Lung (tissue), 11 donors: ENCODE measurements at regions not wholly inside any gene's neighbourhood (a gene's known extent, or its start where the extent isn't known, plus 50 kb on each side); places are given as distances from the start of the nearest gene placed in this dataset.
A peak's percentile ranks its signal among the peaks of the same experiment; 100 is the strongest.

Experiments used
- ATAC-seq: fragments of 200-7000 bp; cut with Tn5 transposase; one replicate; pipeline ENCODE4 v1.9.1; 2020; ENCODE audit warnings: moderate number of reproducible peaks; ENCODE audit not compliant: insufficient read depth, low FRiP score
- DNase-seq, 3 donors: peaks; one replicate each; pipeline ENCODE4 v3.0.0-alpha.2; 2013 to 2017
- H3K27ac ChIP-seq, 2 donors: one replicate each; pipeline ENCODE4 v1.5.1; 2013; ENCODE audit warnings: mild to moderate bottlenecking in 2 of 2, moderate library complexity in 2 of 2, control low read depth in 1 of 2, inconsistent platforms in 1 of 2, low read depth in 1 of 2, low read length in 1 of 2
- H3K27me3 ChIP-seq, 3 donors: one replicate each; pipeline ENCODE4 v1.5.1; 2013; ENCODE audit warnings: low read length in 2 of 3; ENCODE audit not compliant: control insufficient read depth in 3 of 3, insufficient read depth in 3 of 3
- H3K36me3 ChIP-seq, 4 donors: one replicate each; pipeline ENCODE4 v1.5.1; 2013; ENCODE audit warnings: low read length in 4 of 4, mild to moderate bottlenecking in 1 of 4, moderate library complexity in 1 of 4; ENCODE audit not compliant: control insufficient read depth in 4 of 4, insufficient read depth in 4 of 4
- H3K4me1 ChIP-seq, 5 donors: one replicate each; pipeline ENCODE4 v1.5.1; 2013; ENCODE audit warnings: low read length in 5 of 5, mild to moderate bottlenecking in 2 of 5, moderate library complexity in 1 of 5; ENCODE audit not compliant: control insufficient read depth in 5 of 5, insufficient read depth in 5 of 5
- H3K4me3 ChIP-seq: one replicate; pipeline ENCODE4 v1.5.1; 2013; ENCODE audit warnings: mild to moderate bottlenecking, control low read depth, moderate library complexity
- H3K9ac ChIP-seq, 2 donors: one replicate each; pipeline ENCODE4 v1.5.1; 2013; ENCODE audit warnings: low read length in 2 of 2, control low read depth in 1 of 2; ENCODE audit not compliant: insufficient read depth in 1 of 2
- H3K9me3 ChIP-seq, 4 donors: one replicate each; pipeline ENCODE4 v1.5.1; 2013; ENCODE audit warnings: low read length in 3 of 4, mild to moderate bottlenecking in 1 of 4, moderate library complexity in 1 of 4; ENCODE audit not compliant: control insufficient read depth in 4 of 4, insufficient read depth in 3 of 4
- WGBS, 2 donors: extraction: QIAGEN DNeasy Blood & Tissue Kit; methylation state at CpG; one replicate each; pipeline ENCODE4 v1.1.7; 2013; 5-methylcytosine and 5-hydroxymethylcytosine counted together
- TF ChIP-seq, protein P1 (sequence below): IDR thresholded peaks from 2 replicates; pipeline ENCODE4 v1.5.1; 2012; ENCODE audit warnings: mild to moderate bottlenecking; ENCODE audit errors: control extremely low read depth, extremely low read depth
- donor health status: control.
- donor health status: control.
- donor health status: Bipolar disorder and iron deficiency.
- donor health status: healthy.
- donor health status: DM: yes; HTN: yes; CAD: no.

DNA sequence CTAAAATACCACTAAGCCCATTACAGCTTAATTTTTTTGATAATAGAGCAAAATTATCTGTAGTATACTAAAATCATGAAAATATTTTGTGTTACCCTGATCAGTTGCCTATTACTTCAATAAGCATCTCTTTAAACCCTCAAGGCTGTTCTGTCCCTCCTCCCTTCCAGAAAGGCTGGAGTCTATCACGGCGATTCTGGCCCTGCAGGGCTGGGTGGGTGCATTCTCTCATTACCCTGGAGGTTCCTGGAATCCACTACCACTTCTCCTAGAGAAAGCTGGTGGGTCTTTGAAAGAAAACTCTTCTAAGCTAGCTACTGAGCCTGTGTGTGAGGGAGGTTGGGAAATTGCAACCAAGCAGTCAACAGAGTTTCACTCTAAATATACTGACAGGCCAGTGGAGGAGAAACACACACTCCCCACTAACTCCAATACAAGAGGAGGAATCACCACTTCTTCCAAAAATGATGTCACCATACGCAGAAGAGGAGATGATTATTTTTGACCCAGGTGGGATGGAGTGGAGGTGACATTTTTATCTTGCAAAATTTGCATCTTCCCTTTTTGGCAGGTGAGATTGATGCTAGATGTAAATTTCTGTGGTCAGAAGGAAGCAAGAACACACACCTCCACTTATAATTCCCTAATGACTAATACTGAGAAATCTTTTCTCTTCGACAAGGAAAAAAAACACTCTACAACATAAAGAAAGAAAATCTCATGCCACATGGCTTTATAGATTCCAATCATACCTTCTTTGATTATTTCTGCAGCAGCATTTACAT is 182.3 kb upstream of the PHACTR1 start:
- Histone ChIP-seq H3K9ac (no peak overlapping the region), H3K27ac (no peak overlapping the region), H3K27me3 (no peaks in the 10 kb centered on the region), H3K4me3 (no peak overlapping the region), H3K4me1 (peaks cover 0 to 7% (median 0%) of the 10 kb centered on the region in 5 donors), H3K9me3 (no peaks in the 10 kb centered on the region), H3K36me3 (no peaks in the 10 kb centered on the region)
- DNase-seq (no peak), ATAC-seq (no peak)
- TF ChIP-seq, protein P1, sequence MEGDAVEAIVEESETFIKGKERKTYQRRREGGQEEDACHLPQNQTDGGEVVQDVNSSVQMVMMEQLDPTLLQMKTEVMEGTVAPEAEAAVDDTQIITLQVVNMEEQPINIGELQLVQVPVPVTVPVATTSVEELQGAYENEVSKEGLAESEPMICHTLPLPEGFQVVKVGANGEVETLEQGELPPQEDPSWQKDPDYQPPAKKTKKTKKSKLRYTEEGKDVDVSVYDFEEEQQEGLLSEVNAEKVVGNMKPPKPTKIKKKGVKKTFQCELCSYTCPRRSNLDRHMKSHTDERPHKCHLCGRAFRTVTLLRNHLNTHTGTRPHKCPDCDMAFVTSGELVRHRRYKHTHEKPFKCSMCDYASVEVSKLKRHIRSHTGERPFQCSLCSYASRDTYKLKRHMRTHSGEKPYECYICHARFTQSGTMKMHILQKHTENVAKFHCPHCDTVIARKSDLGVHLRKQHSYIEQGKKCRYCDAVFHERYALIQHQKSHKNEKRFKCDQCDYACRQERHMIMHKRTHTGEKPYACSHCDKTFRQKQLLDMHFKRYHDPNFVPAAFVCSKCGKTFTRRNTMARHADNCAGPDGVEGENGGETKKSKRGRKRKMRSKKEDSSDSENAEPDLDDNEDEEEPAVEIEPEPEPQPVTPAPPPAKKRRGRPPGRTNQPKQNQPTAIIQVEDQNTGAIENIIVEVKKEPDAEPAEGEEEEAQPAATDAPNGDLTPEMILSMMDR, result no peak
- WGBS, 2 donors, result 77 to 91% methylated on average over 4 of the region's 4 CpGs

DNA sequence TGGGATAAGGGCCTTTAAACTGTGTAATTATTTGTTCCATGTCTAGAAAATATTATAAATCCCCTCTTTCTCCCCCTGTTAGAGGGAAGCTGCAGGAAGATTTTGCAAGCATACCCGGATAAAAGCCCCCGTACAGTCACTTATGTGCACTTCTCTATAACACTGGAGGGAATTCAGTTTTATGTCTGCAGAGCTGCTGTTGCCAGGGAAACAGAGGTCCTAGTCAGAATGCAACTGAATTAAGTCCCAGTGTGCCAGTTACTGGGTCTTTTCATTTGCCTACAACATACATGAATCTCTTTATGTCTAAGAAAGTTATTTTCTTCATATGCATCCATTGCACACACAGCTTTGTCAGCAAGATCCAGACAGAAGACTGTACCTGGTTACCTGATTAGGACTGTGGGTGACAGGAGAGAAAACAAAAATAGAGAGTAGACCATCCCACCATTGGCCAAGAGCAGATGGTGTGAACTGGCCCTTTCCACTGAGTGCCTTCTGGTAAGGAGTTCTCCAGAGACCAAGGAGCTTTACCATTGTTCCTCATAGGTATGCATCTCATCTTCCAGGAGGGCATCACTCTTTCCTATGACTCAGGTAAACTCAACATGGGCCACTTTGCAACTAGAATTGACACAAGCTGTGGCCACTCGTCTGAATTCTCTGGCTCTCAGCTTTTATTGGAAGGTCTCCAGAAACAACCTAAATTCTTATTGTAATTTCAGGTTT is 180.8 kb upstream of the PHACTR1 start:
- DNase-seq (peak in 1 of 3 donors; percentile 22), ATAC-seq (no peak)
- Histone ChIP-seq H3K4me1 (peaks cover 0 to 5% (median 0%) of the 10 kb centered on the region in 5 donors), H3K27me3 (no peaks in the 10 kb centered on the region), H3K36me3 (no peaks in the 10 kb centered on the region), H3K4me3 (no peak overlapping the region), H3K9ac (no peak overlapping the region), H3K9me3 (no peaks in the 10 kb centered on the region), H3K27ac (no peak overlapping the region)
- 83 to 84% methylated on average over 3 of the region's 3 CpGs for WGBS, 2 donors
- TF ChIP-seq, protein P1, result no peak

DNA sequence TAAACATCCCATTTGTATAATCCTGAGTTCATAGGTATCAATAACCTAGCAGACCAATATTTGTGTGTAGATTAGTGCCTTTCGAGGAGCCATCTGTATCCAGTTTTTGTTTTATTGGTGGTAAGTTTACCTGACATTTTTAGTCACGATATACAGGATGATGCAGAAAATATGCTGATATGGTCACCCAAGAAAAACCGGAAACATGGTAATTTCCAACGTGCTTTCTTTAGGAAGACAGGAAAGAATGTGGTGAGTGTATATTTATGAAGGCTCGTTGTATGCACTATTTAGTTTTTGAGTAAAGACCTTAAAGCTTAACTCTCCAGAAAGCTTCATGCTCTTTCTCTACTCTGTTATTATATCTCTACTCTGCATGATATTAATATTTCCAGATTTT is 180.2 kb upstream of the PHACTR1 start:
- no peak for ATAC-seq
- no peaks in the 10 kb centered on the region for H3K9me3 ChIP-seq
- TF ChIP-seq, protein P1, result no peak
- 54 to 65% methylated on average over 5 of the region's 5 CpGs for WGBS, 2 donors
- H3K4me3 ChIP-seq, result no peak overlapping the region
- no peak overlapping the region for H3K27ac ChIP-seq
- peaks cover 0 to 5% (median 0%) of the 10 kb centered on the region in 5 donors for H3K4me1 ChIP-seq
- DNase-seq, result no peak
- H3K27me3 ChIP-seq, result no peaks in the 10 kb centered on the region
- H3K36me3 ChIP-seq, result no peaks in the 10 kb centered on the region
- H3K9ac ChIP-seq, result no peak overlapping the region
